PC-3 (cell line): ENCODE measurements at regions not wholly inside any gene's neighbourhood (a gene's known extent, or its start where the extent isn't known, plus 50 kb on each side); places are given as distances from the start of the nearest gene placed in this dataset.

Source experiments
- ATAC-seq: fragments of 200-7000 bp; cut with Tn5 transposase; 2 replicates; pipeline ENCODE4 v1.9.1; 2020; ENCODE audit warnings: mild to moderate bottlenecking, moderate library complexity
- BruUV-seq: library from RNA; stranded (reverse); fragments of 400-500 nt; replicated peaks from 2 replicates; lab custom pipeline; 2021; lab: Mats Ljungman, UMichigan
- CTCF ChIA-PET: fragments of 300-600 bp; sonication (Branson Sonifier 250); formaldehyde crosslinking; loops from one replicate; lab custom pipeline; 2022; ENCODE audit warnings: antibody characterized with exemption; lab: Charles Lee
- POLR2A ChIA-PET: fragments of 300-600 bp; sonication (Branson Sonifier 250); formaldehyde crosslinking; loops from one replicate; lab custom pipeline; 2022; ENCODE audit warnings: antibody characterized with exemption; ENCODE audit not compliant: unreplicated experiment; lab: Charles Lee
- DNase-seq: peaks from one replicate; pipeline ENCODE4 v3.0.0-alpha.2; 2015
- H2AFZ ChIP-seq: fragments of 300-600 bp; sonication (generic); 2 replicates; pipeline ENCODE4 v1.6.0; 2016; ENCODE audit warnings: antibody characterized with exemption, low read length
- H3F3A ChIP-seq: fragments of 300-600 bp; sonication (generic); one replicate; pipeline ENCODE4 v1.6.0; 2017; ENCODE audit warnings: antibody characterized with exemption, low read length, control low read depth, mild to moderate bottlenecking; ENCODE audit not compliant: unreplicated experiment
- H3K27ac ChIP-seq: fragments of 300-600 bp; sonication (generic); 2 replicates; pipeline ENCODE4 v1.5.1; 2016; ENCODE audit warnings: mild to moderate bottlenecking, low read length
- H3K27me3 ChIP-seq: fragments of 300-600 bp; sonication (generic); 2 replicates; pipeline ENCODE4 v1.6.1; 2016; ENCODE audit warnings: low read length, mixed read lengths
- H3K36me3 ChIP-seq: fragments of 300-600 bp; sonication (generic); 2 replicates; pipeline ENCODE4 v1.6.1; 2016; ENCODE audit warnings: low read depth, mixed run types, low read length, mixed read lengths
- H3K4me1 ChIP-seq: fragments of 300-600 bp; sonication (generic); 2 replicates; pipeline ENCODE4 v1.5.1; 2016; ENCODE audit warnings: low read length; ENCODE audit not compliant: insufficient read depth
- H3K4me2 ChIP-seq: fragments of 300-600 bp; sonication (generic); 2 replicates; pipeline ENCODE4 v1.6.0; 2016; ENCODE audit warnings: low read length
- H3K4me3 ChIP-seq: fragments of 300-600 bp; sonication (generic); 2 replicates; pipeline ENCODE4 v1.5.1; 2016; ENCODE audit warnings: mild to moderate bottlenecking, low read length, mixed read lengths
- H3K79me2 ChIP-seq: fragments of 300-600 bp; sonication (generic); 2 replicates; pipeline ENCODE4 v1.6.1; 2017; ENCODE audit warnings: low read length, mixed read lengths
- H3K9ac ChIP-seq: fragments of 300-600 bp; sonication (generic); 2 replicates; pipeline ENCODE4 v1.6.0; 2016; ENCODE audit warnings: mild to moderate bottlenecking, low read length
- H3K9me2 ChIP-seq: fragments of 300-600 bp; sonication (generic); replicated peaks from 2 replicates; pipeline ENCODE4 v1.6.1; 2016; ENCODE audit warnings: mixed run types, low read length, mixed read lengths
- H3K9me3 ChIP-seq: fragments of 300-600 bp; sonication (generic); 2 replicates; pipeline ENCODE4 v1.6.1; 2016; ENCODE audit warnings: low read length, mixed read lengths
- H4K20me1 ChIP-seq: fragments of 300-600 bp; sonication (generic); 2 replicates; pipeline ENCODE4 v1.6.1; 2016; ENCODE audit warnings: low read length, mixed read lengths
- EZH2 ChIP-seq: fragments of 300-600 bp; sonication (generic); IDR thresholded peaks from one replicate; pipeline ENCODE4 v1.6.1; 2017; ENCODE audit warnings: antibody characterized with exemption, mild to moderate bottlenecking, low read length; ENCODE audit not compliant: unreplicated experiment
- EZH2phosphoT487 ChIP-seq: fragments of 300-600 bp; sonication (generic); IDR thresholded peaks from 2 replicates; pipeline ENCODE4 v1.6.1; 2018; ENCODE audit warnings: mild to moderate bottlenecking, antibody characterized with exemption, low read length, borderline replicate concordance
- intact Hi-C: fragments of 100-400 bp; cut with micrococcal nuclease; formaldehyde crosslinking; loops from 2 replicates; pipeline ENCODE4 v1.9.0; 2023
- TF ChIP-seq, protein P1 (sequence below): fragments of 300-600 bp; sonication (generic); conservative IDR thresholded peaks from 2 replicates; pipeline ENCODE4 v1.5.1; 2017; ENCODE audit warnings: antibody characterized with exemption, low read depth, mild to moderate bottlenecking, low read length

DNA sequence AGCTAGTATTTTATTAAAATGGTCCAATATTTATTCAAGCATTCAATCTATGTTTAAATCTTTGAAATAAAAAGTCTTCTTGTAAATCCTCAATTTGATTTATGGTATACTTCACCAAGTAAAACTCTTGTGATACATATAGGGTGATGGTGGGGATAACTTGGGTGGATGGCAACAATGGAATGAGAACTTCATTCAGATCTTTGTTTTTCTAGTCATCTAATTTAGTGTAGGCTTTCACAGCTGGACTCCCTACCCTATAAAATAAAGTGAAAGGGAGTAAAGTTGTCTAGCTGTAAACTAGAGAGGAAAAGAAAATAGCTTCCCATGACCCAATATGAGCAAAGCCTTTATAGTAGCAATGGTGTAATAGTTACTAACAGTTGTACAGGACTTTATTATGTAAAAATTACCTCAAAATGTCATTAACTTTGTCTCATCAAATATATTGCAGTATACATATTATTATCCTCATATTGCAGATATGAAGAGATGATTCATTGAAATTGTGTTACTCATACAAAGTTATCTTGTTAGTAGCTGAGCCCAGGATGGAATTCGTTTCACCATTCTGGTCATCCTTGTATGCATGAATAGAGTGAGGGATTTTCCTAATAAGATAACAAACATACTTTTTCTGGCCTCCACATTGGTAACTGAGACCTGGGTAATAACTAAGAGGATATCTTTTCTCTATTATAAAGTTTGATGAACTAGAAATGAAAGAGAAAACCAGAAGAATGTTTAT is 1377.7 kb upstream of the ADGRL4 start:
- H3K36me3 ChIP-seq: no peaks in the 10 kb centered on the region
- H3K4me1 ChIP-seq: no peaks in the 10 kb centered on the region
- intact Hi-C loops: no loop called here
- CTCF ChIA-PET: no interaction called here
- ATAC-seq (no peak), DNase-seq (no peak)
- BruUV-seq: no TSS peak
- H3K9me3 ChIP-seq: no peaks in the 10 kb centered on the region; the same call in 1 of the 2 replicates
- no peak overlapping the region for H3K9ac ChIP-seq
- H3K79me2 ChIP-seq: no peaks in the 10 kb centered on the region
- POLR2A ChIA-PET: no interaction called here
- no peak overlapping the region for H3K4me2 ChIP-seq
- H2AFZ ChIP-seq: no peak overlapping the region
- no peak overlapping the region for H3K27ac ChIP-seq
- H3K9me2 ChIP-seq: no peaks in the 10 kb centered on the region
- no peak overlapping the region for H3K4me3 ChIP-seq
- H3F3A ChIP-seq: no peaks in the 10 kb centered on the region
- no peaks in the 10 kb centered on the region for H3K27me3 ChIP-seq
- H4K20me1 ChIP-seq: no peaks in the 10 kb centered on the region
- TF ChIP-seq, protein P1, sequence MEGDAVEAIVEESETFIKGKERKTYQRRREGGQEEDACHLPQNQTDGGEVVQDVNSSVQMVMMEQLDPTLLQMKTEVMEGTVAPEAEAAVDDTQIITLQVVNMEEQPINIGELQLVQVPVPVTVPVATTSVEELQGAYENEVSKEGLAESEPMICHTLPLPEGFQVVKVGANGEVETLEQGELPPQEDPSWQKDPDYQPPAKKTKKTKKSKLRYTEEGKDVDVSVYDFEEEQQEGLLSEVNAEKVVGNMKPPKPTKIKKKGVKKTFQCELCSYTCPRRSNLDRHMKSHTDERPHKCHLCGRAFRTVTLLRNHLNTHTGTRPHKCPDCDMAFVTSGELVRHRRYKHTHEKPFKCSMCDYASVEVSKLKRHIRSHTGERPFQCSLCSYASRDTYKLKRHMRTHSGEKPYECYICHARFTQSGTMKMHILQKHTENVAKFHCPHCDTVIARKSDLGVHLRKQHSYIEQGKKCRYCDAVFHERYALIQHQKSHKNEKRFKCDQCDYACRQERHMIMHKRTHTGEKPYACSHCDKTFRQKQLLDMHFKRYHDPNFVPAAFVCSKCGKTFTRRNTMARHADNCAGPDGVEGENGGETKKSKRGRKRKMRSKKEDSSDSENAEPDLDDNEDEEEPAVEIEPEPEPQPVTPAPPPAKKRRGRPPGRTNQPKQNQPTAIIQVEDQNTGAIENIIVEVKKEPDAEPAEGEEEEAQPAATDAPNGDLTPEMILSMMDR: no peak
- TF ChIP-seq EZH2 (no peak), EZH2phosphoT487 (no peak)

DNA sequence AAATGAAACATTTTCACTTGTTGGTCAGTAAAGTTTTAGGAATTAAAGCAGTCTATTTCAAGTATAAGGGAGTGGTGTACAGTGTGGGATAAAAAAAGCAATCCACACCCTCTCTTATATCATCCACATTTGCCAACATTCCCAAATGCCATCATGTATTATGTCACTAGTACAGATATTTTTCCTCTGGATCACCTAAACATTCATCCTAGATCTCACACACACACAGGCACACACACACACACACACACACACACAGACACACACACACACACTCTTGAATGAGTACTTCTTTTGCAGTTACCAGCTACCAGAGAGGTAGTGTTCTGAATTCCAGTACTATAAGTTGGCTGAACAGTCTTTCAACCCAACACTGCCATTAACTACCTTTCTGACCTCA is 1369.1 kb upstream of the ADGRL4 start:
- Histone ChIP-seq H3K27ac (no peak overlapping the region), H3K36me3 (no peaks in the 10 kb centered on the region), H3K27me3 (no peaks in the 10 kb centered on the region), H3K9me3 (no peaks in the 10 kb centered on the region), H3K4me3 (no peak overlapping the region), H3K9me2 (no peaks in the 10 kb centered on the region), H3K9ac (no peak overlapping the region), H3K4me1 (0 out of 2 replicates have a peak, but pooled peaks cover 8% of the 10 kb centered on the region), H2AFZ (no peak overlapping the region), H3F3A (no peaks in the 10 kb centered on the region), H4K20me1 (no peaks in the 10 kb centered on the region), H3K79me2 (no peaks in the 10 kb centered on the region), H3K4me2 (no peak overlapping the region)
- ChIA-PET POLR2A (no interaction called here), CTCF (no interaction called here)
- ATAC-seq (peak; percentile 79), DNase-seq (peak; percentile 59)
- intact Hi-C loops: no loop called here
- TF ChIP-seq, protein P1: no peak
- TF ChIP-seq EZH2: no peak
- TF ChIP-seq EZH2phosphoT487: no peak
- BruUV-seq: no TSS peak

DNA sequence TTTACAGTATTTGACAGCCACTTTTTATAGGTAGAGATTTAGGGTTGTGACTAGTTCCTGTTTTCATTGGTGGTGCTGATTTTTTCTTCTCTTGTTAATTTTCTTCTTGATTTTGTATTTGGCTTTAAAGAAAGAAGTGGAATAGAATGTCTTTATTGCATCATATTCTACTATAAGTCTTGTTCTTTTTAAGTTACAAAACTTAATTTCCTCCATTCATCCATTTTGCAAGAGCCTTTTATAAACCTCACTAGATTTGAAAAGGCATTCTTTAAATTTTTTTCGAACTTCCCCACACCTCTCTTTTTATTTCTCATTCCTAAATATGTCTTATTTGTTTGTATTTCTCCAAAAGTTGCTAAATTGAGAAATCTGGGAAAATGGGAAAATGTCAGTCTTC is 1368.6 kb upstream of the ADGRL4 start:
- Histone ChIP-seq H3K27ac (no peak overlapping the region), H3K27me3 (no peaks in the 10 kb centered on the region), H4K20me1 (no peaks in the 10 kb centered on the region), H3K36me3 (no peaks in the 10 kb centered on the region), H2AFZ (no peak overlapping the region), H3F3A (no peaks in the 10 kb centered on the region), H3K4me2 (no peak overlapping the region), H3K4me1 (0 out of 2 replicates have a peak, but pooled peaks cover 8% of the 10 kb centered on the region), H3K79me2 (no peaks in the 10 kb centered on the region), H3K9ac (no peak overlapping the region), H3K4me3 (no peak overlapping the region), H3K9me3 (no peaks in the 10 kb centered on the region), H3K9me2 (no peaks in the 10 kb centered on the region)
- ATAC-seq (no peak), DNase-seq (no peak)
- POLR2A ChIA-PET: no interaction called here
- intact Hi-C loops: no loop called here
- TF ChIP-seq, protein P1: no peak
- TF ChIP-seq EZH2 (no peak), EZH2phosphoT487 (no peak)
- CTCF ChIA-PET: no interaction called here
- no TSS peak for BruUV-seq
